Cardiac fibroblast (primary cell): ENCODE measurements at regions not wholly inside any gene's neighbourhood (a gene's known extent, or its start where the extent isn't known, plus 50 kb on each side); places are given as distances from the start of the nearest gene placed in this dataset.

Experiments used
- DNase-seq, 2 donors: peaks; one replicate each; pipeline versions ENCODE4 v3.0.0 to v3.0.0-alpha.2; 2010; ENCODE audit warnings: low read depth in 2 of 2
- H3K4me3 ChIP-seq, 2 donors: replicated peaks in 1 of 2; 1 replicate in 1 of 2; 2 replicates in 1 of 2; pipeline ENCODE4 v1.5.1; 2011; ENCODE audit warnings: low read depth in 2 of 2, low read length in 2 of 2, mild to moderate bottlenecking in 2 of 2, moderate library complexity in 1 of 2
- CTCF ChIP-seq: IDR thresholded peaks from one replicate; pipeline ENCODE4 v1.5.1; 2011; ENCODE audit warnings: low read depth, mild to moderate bottlenecking, low read length, inconsistent platforms

GRCh38 chr1:95382000-95382786, 148.2 kb downstream of the RWDD3 start:
- TF ChIP-seq CTCF = no peak
- H3K4me3 ChIP-seq = no peak overlapping the region
- DNase-seq = no peak

DNA sequence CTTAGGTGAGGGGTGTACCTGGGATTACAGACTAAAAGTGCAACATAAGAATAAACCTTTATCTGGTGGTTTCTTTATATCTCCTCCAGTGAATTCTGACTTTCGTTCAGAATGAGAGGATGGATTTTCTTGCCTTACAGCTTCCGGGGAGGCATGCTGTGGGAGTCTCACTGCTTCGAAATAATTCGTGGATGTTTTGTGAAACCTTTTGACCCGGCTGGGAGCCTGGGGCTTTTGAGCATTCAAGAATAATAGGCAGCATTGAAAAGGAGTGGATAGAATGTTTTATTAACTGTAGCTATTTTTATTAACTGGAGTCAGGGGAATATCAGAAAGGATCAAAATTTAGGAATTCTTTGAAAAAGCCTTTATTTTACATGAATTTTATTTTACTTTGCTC, 149.1 kb downstream of the RWDD3 start:
- DNase-seq = no peak
- TF ChIP-seq CTCF = no peak
- no peak overlapping the region for H3K4me3 ChIP-seq

- no peak for DNase-seq
- no peak for TF ChIP-seq CTCF
- H3K4me3 ChIP-seq = no peak overlapping the region
These were observed 150.6 kb downstream of the RWDD3 start for GRCh38 chr1:95384567-95384966.

- H3K4me3 ChIP-seq = no peak overlapping the region
- DNase-seq = no peak
- TF ChIP-seq CTCF = no peak
These were observed 152.4 kb downstream of the RWDD3 start for GRCh38 chr1:95386371-95386770.

DNA sequence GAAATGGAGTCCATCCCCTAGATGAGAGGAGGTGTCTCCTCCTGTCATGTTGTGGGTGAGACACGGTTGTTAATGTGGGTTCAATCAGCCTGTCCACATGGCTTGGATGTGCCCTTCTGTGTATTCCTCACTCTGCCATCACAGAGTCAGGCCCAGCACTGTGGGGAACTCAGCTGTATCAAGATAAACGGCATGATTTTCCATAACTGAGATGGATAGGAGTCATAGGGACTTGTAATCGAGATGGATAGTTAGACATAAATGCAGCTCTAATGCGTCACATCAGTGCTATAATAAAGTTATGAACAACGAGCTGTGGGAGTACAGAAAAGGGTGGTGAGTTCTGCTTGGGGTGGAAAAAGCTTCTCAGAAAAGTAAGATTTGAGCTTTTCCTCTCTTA, 152.9 kb downstream of the RWDD3 start:
- no peak for TF ChIP-seq CTCF
- DNase-seq = no peak
- no peak overlapping the region for H3K4me3 ChIP-seq

GRCh38 chr1:95388031-95388430, 154.0 kb downstream of the RWDD3 start:
- no peak for TF ChIP-seq CTCF
- no peak for DNase-seq
- H3K4me3 ChIP-seq = no peak overlapping the region

- DNase-seq = no peak
- no peak for TF ChIP-seq CTCF
- no peak overlapping the region for H3K4me3 ChIP-seq
These were observed 159.4 kb downstream of the RWDD3 start for GRCh38 chr1:95393434-95393833.
